ENCODE measurements at regions not wholly inside any gene's neighbourhood (a gene's known extent, or its start where the extent isn't known, plus 50 kb on each side); places are given as distances from the start of the nearest gene placed in this dataset.
"Not testable (repeated sequence)": the region's sequence is repeated elsewhere in the genome, so short reads cannot be mapped to it uniquely, and the experiment has no call there.

DNA sequence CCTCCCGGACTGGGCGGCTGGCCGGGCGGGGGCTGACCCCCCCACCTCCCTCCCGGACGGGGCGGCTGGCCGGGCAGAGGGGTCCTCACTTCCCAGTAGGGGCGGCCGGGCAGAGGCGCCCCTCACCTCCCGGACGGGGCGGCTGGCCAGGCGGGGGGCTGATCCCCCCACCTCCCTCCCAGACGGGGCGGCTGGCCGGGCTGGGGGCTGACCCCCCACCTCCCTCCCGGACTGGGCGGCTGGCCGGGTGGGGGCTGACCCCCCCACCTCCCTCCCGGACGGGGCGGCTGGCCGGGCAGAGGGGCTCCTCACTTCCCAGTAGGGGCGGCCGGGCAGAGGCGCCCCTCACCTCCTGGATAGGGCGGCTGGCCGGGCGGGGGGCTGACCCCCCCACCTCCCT is 205.0 kb upstream of the CBLB start:
- not testable (repeated sequence) for TF ChIP-seq CREB5 (CRISPR knock-in tag; IDR thresholded peaks at IDR 0.05; ENCODE audit: low read depth); BACH2 (CRISPR knock-in tag; IDR thresholded peaks at IDR 0.05; ENCODE audit: borderline replicate concordance); ZNF565 (CRISPR knock-in tag; conservative IDR thresholded peaks at IDR 0.05; ENCODE audit: low read depth); TOX (CRISPR knock-in tag; IDR thresholded peaks at IDR 0.05; ENCODE audit: borderline replicate concordance); CSDC2 (CRISPR knock-in tag; IDR thresholded peaks at IDR 0.05); ZNF70 (CRISPR knock-in tag; IDR thresholded peaks at IDR 0.05); ZFP3 (CRISPR knock-in tag; IDR thresholded peaks at IDR 0.05); ARNTL (CRISPR knock-in tag; IDR thresholded peaks at IDR 0.05; ENCODE audit: borderline replicate concordance, low read depth); ZFP30 (CRISPR knock-in tag; IDR thresholded peaks at IDR 0.05)
- TF ChIP-seq, protein P1, sequence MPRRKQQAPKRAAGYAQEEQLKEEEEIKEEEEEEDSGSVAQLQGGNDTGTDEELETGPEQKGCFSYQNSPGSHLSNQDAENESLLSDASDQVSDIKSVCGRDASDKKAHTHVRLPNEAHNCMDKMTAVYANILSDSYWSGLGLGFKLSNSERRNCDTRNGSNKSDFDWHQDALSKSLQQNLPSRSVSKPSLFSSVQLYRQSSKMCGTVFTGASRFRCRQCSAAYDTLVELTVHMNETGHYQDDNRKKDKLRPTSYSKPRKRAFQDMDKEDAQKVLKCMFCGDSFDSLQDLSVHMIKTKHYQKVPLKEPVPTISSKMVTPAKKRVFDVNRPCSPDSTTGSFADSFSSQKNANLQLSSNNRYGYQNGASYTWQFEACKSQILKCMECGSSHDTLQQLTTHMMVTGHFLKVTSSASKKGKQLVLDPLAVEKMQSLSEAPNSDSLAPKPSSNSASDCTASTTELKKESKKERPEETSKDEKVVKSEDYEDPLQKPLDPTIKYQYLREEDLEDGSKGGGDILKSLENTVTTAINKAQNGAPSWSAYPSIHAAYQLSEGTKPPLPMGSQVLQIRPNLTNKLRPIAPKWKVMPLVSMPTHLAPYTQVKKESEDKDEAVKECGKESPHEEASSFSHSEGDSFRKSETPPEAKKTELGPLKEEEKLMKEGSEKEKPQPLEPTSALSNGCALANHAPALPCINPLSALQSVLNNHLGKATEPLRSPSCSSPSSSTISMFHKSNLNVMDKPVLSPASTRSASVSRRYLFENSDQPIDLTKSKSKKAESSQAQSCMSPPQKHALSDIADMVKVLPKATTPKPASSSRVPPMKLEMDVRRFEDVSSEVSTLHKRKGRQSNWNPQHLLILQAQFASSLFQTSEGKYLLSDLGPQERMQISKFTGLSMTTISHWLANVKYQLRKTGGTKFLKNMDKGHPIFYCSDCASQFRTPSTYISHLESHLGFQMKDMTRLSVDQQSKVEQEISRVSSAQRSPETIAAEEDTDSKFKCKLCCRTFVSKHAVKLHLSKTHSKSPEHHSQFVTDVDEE (CRISPR knock-in tag; IDR thresholded peaks at IDR 0.05), result not testable (repeated sequence)
- TF ChIP-seq, protein P2, sequence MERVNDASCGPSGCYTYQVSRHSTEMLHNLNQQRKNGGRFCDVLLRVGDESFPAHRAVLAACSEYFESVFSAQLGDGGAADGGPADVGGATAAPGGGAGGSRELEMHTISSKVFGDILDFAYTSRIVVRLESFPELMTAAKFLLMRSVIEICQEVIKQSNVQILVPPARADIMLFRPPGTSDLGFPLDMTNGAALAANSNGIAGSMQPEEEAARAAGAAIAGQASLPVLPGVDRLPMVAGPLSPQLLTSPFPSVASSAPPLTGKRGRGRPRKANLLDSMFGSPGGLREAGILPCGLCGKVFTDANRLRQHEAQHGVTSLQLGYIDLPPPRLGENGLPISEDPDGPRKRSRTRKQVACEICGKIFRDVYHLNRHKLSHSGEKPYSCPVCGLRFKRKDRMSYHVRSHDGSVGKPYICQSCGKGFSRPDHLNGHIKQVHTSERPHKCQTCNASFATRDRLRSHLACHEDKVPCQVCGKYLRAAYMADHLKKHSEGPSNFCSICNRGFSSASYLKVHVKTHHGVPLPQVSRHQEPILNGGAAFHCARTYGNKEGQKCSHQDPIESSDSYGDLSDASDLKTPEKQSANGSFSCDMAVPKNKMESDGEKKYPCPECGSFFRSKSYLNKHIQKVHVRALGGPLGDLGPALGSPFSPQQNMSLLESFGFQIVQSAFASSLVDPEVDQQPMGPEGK (CRISPR knock-in tag; IDR thresholded peaks at IDR 0.05; ENCODE audit: borderline replicate concordance), result not testable (repeated sequence)

Data from SK-N-SH treated with all-trans-retinoic acid at 6 μM for 48 hours (cell line).